Stimulated activated CD4-positive, alpha-beta T cell treated with anti-CD3 and anti-CD28 coated beads, Interleukin-1b, Interleukin-23, amount 100 ng/mL, for 4 hours (primary cell): ENCODE measurements at regions not wholly inside any gene's neighbourhood (a gene's known extent, or its start where the extent isn't known, plus 50 kb on each side); places are given as distances from the start of the nearest gene placed in this dataset.

ENCODE experiments used
- DNase-seq, 2 donors: peaks; one replicate each; pipeline ENCODE4 v3.0.0-alpha.2; 2020; ENCODE audit warnings: low read depth in 2 of 2

- DNase-seq, result no peak
Measured at GRCh38 chr10:110355141-110355831, 50.6 kb upstream of the SMNDC1 start.

- DNase-seq, result no peak
Measured at GRCh38 chr10:110355922-110356627, 51.4 kb upstream of the SMNDC1 start.

GRCh38 chr10:110356628-110357245, 52.0 kb upstream of the SMNDC1 start:
- DNase-seq, result peak; percentile 46 to 52

- peak; percentile 50 to 65 for DNase-seq
Measured at GRCh38 chr10:110357252-110357780, 52.6 kb upstream of the SMNDC1 start.

- no peak for DNase-seq
Measured at GRCh38 chr10:110357871-110358270, 53.2 kb upstream of the SMNDC1 start.

- no peak for DNase-seq
Measured at GRCh38 chr10:110358278-110358677, 53.6 kb upstream of the SMNDC1 start.

GRCh38 chr10:110358869-110359629, 54.3 kb upstream of the SMNDC1 start:
- DNase-seq, result no peak

GRCh38 chr10:110360857-110361474, 56.2 kb upstream of the SMNDC1 start:
- DNase-seq, result no peak

GRCh38 chr10:110361800-110362456, 57.2 kb upstream of the SMNDC1 start:
- DNase-seq, result no peak

- no peak for DNase-seq
Measured at GRCh38 chr10:110363572-110364411, 59.1 kb upstream of the SMNDC1 start.

- peak; percentile 31 to 34 for DNase-seq
Measured at GRCh38 chr10:110364531-110364937, 59.8 kb upstream of the SMNDC1 start.

GRCh38 chr10:110365356-110366143, 60.8 kb upstream of the SMNDC1 start:
- no peak for DNase-seq

- DNase-seq, result no peak
Measured at GRCh38 chr10:110366635-110367034, 61.9 kb upstream of the SMNDC1 start.

- no peak for DNase-seq
Measured at GRCh38 chr10:110368002-110368401, 63.3 kb upstream of the SMNDC1 start.

- no peak for DNase-seq
Measured at GRCh38 chr10:110368556-110368955, 63.8 kb upstream of the SMNDC1 start.

- DNase-seq, result no peak
Measured at GRCh38 chr10:110370006-110370405, 65.3 kb upstream of the SMNDC1 start.

GRCh38 chr10:110372656-110373055, 67.9 kb upstream of the SMNDC1 start:
- DNase-seq, result no peak

GRCh38 chr10:110373059-110373458, 68.3 kb upstream of the SMNDC1 start:
- no peak for DNase-seq
